SK-N-SH (cell line): ENCODE measurements at regions not wholly inside any gene's neighbourhood (a gene's known extent, or its start where the extent isn't known, plus 50 kb on each side); places are given as distances from the start of the nearest gene placed in this dataset.

Source experiments
- EZH2phosphoT487 ChIP-seq: fragments of 200-600 bp; sonication (generic); IDR thresholded peaks from 2 replicates; pipeline ENCODE4 v1.6.1; 2017; ENCODE audit warnings: low read depth, mixed run types, mild to moderate bottlenecking, antibody characterized with exemption, moderate library complexity, borderline replicate concordance
- FOXJ3 ChIP-seq: sonication (generic); formaldehyde crosslinking; IDR thresholded peaks from 2 replicates; pipeline ENCODE4 v1.5.1; 2020; ENCODE audit warnings: mild to moderate bottlenecking, missing genetic modification reagents
- GABPA ChIP-seq: IDR thresholded peaks from 2 replicates; pipeline ENCODE4 v1.4.0; 2012; ENCODE audit warnings: low read depth, mild to moderate bottlenecking
- GATA2 ChIP-seq: sonication (generic); formaldehyde crosslinking; IDR thresholded peaks from 2 replicates; pipeline ENCODE4 v1.5.0; 2020; ENCODE audit warnings: mild to moderate bottlenecking, missing genetic modification reagents
- RXRA ChIP-seq: IDR thresholded peaks from 2 replicates; pipeline ENCODE4 v1.4.0; 2012; ENCODE audit warnings: low read depth, mild to moderate bottlenecking, borderline replicate concordance
- TAF1 ChIP-seq: IDR thresholded peaks from 2 replicates; pipeline ENCODE4 v1.6.1; 2012; ENCODE audit warnings: low read depth, mild to moderate bottlenecking, low read length, moderate library complexity, borderline replicate concordance
- TEAD4 ChIP-seq: IDR thresholded peaks from 2 replicates; pipeline ENCODE4 v1.4.0; 2012; ENCODE audit warnings: mild to moderate bottlenecking, borderline replicate concordance; ENCODE audit not compliant: insufficient read depth
- TF ChIP-seq, protein P1 (sequence below): fragments of 200-600 bp; sonication (generic); IDR thresholded peaks from 2 replicates; pipeline ENCODE4 v1.6.1; 2017; ENCODE audit warnings: antibody characterized with exemption, mild to moderate bottlenecking, moderate library complexity
- TF ChIP-seq, protein P2 (sequence below): IDR thresholded peaks from 2 replicates; pipeline ENCODE4 v1.6.1; 2012; ENCODE audit warnings: mild to moderate bottlenecking, low read depth, low read length, moderate library complexity
- TF ChIP-seq, protein P3 (sequence below): fragments of 150-350 bp; IDR thresholded peaks from 2 replicates; pipeline ENCODE4 v1.6.1; 2017; ENCODE audit warnings: antibody characterized with exemption, low read length, low read depth, borderline replicate concordance

GRCh38 chr11:112817376-112817775 lies 143.8 kb upstream of the NCAM1 start:
- TF ChIP-seq, protein P1, sequence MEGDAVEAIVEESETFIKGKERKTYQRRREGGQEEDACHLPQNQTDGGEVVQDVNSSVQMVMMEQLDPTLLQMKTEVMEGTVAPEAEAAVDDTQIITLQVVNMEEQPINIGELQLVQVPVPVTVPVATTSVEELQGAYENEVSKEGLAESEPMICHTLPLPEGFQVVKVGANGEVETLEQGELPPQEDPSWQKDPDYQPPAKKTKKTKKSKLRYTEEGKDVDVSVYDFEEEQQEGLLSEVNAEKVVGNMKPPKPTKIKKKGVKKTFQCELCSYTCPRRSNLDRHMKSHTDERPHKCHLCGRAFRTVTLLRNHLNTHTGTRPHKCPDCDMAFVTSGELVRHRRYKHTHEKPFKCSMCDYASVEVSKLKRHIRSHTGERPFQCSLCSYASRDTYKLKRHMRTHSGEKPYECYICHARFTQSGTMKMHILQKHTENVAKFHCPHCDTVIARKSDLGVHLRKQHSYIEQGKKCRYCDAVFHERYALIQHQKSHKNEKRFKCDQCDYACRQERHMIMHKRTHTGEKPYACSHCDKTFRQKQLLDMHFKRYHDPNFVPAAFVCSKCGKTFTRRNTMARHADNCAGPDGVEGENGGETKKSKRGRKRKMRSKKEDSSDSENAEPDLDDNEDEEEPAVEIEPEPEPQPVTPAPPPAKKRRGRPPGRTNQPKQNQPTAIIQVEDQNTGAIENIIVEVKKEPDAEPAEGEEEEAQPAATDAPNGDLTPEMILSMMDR: no peak
- TF ChIP-seq FOXJ3 (CRISPR knock-in tag) (no peak), GABPA (no peak), TEAD4 (no peak), RXRA (no peak), GATA2 (CRISPR knock-in tag) (no peak), EZH2phosphoT487 (no peak), TAF1 (no peak)
- TF ChIP-seq, protein P2, sequence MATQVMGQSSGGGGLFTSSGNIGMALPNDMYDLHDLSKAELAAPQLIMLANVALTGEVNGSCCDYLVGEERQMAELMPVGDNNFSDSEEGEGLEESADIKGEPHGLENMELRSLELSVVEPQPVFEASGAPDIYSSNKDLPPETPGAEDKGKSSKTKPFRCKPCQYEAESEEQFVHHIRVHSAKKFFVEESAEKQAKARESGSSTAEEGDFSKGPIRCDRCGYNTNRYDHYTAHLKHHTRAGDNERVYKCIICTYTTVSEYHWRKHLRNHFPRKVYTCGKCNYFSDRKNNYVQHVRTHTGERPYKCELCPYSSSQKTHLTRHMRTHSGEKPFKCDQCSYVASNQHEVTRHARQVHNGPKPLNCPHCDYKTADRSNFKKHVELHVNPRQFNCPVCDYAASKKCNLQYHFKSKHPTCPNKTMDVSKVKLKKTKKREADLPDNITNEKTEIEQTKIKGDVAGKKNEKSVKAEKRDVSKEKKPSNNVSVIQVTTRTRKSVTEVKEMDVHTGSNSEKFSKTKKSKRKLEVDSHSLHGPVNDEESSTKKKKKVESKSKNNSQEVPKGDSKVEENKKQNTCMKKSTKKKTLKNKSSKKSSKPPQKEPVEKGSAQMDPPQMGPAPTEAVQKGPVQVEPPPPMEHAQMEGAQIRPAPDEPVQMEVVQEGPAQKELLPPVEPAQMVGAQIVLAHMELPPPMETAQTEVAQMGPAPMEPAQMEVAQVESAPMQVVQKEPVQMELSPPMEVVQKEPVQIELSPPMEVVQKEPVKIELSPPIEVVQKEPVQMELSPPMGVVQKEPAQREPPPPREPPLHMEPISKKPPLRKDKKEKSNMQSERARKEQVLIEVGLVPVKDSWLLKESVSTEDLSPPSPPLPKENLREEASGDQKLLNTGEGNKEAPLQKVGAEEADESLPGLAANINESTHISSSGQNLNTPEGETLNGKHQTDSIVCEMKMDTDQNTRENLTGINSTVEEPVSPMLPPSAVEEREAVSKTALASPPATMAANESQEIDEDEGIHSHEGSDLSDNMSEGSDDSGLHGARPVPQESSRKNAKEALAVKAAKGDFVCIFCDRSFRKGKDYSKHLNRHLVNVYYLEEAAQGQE: no peak
- TF ChIP-seq, protein P3, sequence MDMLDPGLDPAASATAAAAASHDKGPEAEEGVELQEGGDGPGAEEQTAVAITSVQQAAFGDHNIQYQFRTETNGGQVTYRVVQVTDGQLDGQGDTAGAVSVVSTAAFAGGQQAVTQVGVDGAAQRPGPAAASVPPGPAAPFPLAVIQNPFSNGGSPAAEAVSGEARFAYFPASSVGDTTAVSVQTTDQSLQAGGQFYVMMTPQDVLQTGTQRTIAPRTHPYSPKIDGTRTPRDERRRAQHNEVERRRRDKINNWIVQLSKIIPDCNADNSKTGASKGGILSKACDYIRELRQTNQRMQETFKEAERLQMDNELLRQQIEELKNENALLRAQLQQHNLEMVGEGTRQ: no peak
